ENCODE measurements at regions not wholly inside any gene's neighbourhood (a gene's known extent, or its start where the extent isn't known, plus 50 kb on each side); places are given as distances from the start of the nearest gene placed in this dataset.

- Histone ChIP-seq H2BK120ac (ENCODE audit: low read depth, low read length, poor library complexity, severe bottlenecking) (no peak overlapping the region), H3K9ac (ENCODE audit: extremely low read depth, insufficient read length, low read length) (no peak overlapping the region), H3K56ac (ENCODE audit: insufficient read length, low read depth, low read length) (no peak overlapping the region), H2BK20ac (ENCODE audit: low read depth, low read length, poor library complexity, severe bottlenecking) (no peak overlapping the region), H2BK15ac (ENCODE audit: low read depth, low read length) (no peak overlapping the region), H3K79me2 (ENCODE audit: insufficient read depth, low read length) (no peaks in the 10 kb centered on the region), H3K23me2 (ENCODE audit: insufficient read length, low read depth, low read length, poor library complexity, severe bottlenecking) (no peaks in the 10 kb centered on the region), H3K14ac (ENCODE audit: insufficient read depth, low read length) (no peak overlapping the region), H4K5ac (ENCODE audit: insufficient read length, low read depth, low read length) (no peak overlapping the region), H2AK5ac (ENCODE audit: insufficient read length, low read length) (no peak overlapping the region), H2BK12ac (ENCODE audit: insufficient read length, low read depth, low read length) (no peak overlapping the region), H3K4me2 (ENCODE audit: insufficient read depth, insufficient read length, low read length) (no peak overlapping the region), H3K4me1 (ENCODE audit: insufficient read depth, low read length) (no peaks in the 10 kb centered on the region), H3K27me3 (ENCODE audit: insufficient read depth, low read length) (no peaks in the 10 kb centered on the region), H4K91ac (ENCODE audit: insufficient read length, low read depth, low read length) (no peak overlapping the region), H3K27ac (ENCODE audit: insufficient read length, low read depth, low read length) (no peak overlapping the region), H2AFZ (ENCODE audit: low read length) (no peak overlapping the region), H3K18ac (ENCODE audit: insufficient read length, low read depth, low read length) (no peak overlapping the region), H3K9me3 (ENCODE audit: control insufficient read depth, low read depth, low read length) (no peaks in the 10 kb centered on the region), H3T11ph (ENCODE audit: low read length) (no peak overlapping the region), H3K23ac (ENCODE audit: insufficient read length, low read depth, low read length) (no peak overlapping the region), H4K20me1 (ENCODE audit: control insufficient read depth, insufficient read depth, insufficient read length) (no peaks in the 10 kb centered on the region), H4K8ac (replicated peaks; ENCODE audit: insufficient read length, low read depth, low read length) (no peak overlapping the region), H2BK5ac (ENCODE audit: insufficient read length, low read length) (no peak overlapping the region), H3K79me1 (ENCODE audit: insufficient read depth, low read depth, low read length, poor library complexity, severe bottlenecking) (no peaks in the 10 kb centered on the region), H3K4ac (ENCODE audit: low read depth, low read length) (no peak overlapping the region)
- TF ChIP-seq, protein P1, sequence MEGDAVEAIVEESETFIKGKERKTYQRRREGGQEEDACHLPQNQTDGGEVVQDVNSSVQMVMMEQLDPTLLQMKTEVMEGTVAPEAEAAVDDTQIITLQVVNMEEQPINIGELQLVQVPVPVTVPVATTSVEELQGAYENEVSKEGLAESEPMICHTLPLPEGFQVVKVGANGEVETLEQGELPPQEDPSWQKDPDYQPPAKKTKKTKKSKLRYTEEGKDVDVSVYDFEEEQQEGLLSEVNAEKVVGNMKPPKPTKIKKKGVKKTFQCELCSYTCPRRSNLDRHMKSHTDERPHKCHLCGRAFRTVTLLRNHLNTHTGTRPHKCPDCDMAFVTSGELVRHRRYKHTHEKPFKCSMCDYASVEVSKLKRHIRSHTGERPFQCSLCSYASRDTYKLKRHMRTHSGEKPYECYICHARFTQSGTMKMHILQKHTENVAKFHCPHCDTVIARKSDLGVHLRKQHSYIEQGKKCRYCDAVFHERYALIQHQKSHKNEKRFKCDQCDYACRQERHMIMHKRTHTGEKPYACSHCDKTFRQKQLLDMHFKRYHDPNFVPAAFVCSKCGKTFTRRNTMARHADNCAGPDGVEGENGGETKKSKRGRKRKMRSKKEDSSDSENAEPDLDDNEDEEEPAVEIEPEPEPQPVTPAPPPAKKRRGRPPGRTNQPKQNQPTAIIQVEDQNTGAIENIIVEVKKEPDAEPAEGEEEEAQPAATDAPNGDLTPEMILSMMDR (conservative IDR thresholded peaks at IDR 0.05) = no peak
- H3K9me3 Mint-ChIP-seq = peaks cover 0 to 7% of the 10 kb centered on the region in 2 experiments; a peak in 3 of 5 replicates
- no peaks in the 10 kb centered on the region for H3K27me3 Mint-ChIP-seq (ENCODE audit: low read depth)
- H3K4me1 Mint-ChIP-seq = no peaks in the 10 kb centered on the region
- H3K36me3 Mint-ChIP-seq (ENCODE audit: insufficient read depth in 1 of 3, low read depth in 3 of 3) = peaks cover 0 to 4% (median 1%) of the 10 kb centered on the region in 3 experiments; a peak in 2 of 7 replicates
- DNase-seq = no peak
- no peak overlapping the region for H3K27ac Mint-ChIP-seq
- no CpG with 5 or more reads among the region's 2 CpGs for WGBS (ENCODE audit: extremely low coverage, insufficient read length, low lambda C conversion rate)
- H3K4me3 Mint-ChIP-seq = no peak overlapping the region
These were observed 559.5 kb upstream of the PTCHD4 start for GRCh38 chr6:48670546-48670945.

All from H9 (cell line).